ENCODE measurements at regions not wholly inside any gene's neighbourhood (a gene's known extent, or its start where the extent isn't known, plus 50 kb on each side); places are given as distances from the start of the nearest gene placed in this dataset.
"Not testable (repeated sequence)": the region's sequence is repeated elsewhere in the genome, so short reads cannot be mapped to it uniquely, and the experiment has no call there.

DNA sequence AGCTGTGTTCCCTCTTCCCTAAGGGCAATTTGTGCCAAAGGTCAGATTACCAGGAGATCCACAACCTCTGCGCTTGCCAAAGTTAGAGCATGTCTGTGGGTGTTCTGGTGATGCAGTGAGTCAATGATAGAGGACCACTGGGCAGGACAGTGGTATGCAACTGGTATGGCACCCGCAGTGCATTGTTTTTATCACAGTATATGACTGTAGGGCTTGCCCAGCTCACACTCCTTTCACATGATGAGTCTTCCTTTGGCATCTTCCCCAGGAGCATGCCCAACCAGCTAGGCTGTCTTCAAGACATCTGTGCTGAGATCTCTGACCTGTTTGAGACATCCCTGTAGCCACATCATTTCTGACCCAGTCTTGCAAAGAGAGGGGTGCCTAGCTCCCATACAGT is 1650.0 kb upstream of the CDH6 start:
- no peak for DNase-seq

DNA sequence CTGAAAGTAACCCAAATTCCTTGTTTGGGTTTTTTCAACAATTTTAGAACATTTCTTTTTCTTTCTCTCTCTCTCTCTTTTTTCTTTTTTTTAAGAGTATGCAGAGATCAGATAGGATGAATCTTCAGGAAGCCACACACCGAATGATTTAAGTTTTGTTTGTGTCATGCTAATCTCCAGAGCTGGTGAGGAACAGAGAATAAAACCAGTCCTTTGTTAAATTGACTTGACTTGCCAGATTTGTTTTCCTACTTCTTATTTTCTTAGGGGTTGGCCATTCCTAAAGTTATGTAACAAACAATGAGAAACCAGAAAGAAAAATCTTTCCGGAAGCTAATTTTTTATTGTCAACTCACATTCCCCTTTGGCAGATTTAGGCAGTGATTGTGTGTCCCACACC is 1669.3 kb upstream of the CDH6 start:
- no peak for DNase-seq

GRCh38 chr5:29518176-29518575 is 1675.3 kb upstream of the CDH6 start:
- no peak for DNase-seq

- no peak for DNase-seq
These were observed 1677.3 kb upstream of the CDH6 start for GRCh38 chr5:29516224-29516623.

DNA sequence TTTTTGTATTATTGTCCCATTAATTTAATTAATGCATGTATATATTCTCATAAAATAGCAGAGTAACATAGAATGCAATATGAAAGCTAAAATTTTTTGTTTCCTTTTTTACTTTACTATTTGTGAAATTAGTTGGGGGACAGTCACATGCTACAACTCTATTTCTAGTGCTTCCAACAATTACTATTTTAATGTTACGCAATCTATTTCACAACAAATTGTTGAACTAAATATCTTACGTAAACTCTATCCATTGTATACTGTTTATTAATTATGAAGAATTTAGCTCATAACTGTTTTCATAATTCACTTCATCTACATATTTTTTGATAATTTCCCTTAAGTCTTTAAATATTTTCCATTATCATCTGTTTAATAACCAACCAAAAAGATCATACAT is 1685.4 kb upstream of the CDH6 start:
- DNase-seq: no peak

DNA sequence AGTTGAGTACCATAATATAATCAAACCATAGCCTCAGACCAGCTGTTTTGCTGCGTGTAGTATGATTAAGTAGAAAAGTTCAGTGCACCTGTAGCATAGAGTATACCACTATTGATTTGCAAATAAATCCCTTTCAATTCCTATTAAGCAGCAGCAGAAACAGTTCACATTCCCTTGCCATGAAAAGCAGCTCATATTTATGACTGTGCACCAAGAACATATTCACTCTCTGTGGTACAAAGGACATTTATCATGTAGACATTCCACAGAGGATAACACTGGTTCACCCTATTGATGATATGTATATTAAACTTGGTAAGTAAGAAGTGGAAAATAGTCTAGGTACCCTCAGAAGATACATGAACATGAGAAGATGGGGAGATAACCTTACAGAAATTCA is 1689.1 kb upstream of the CDH6 start:
- DNase-seq: no peak

- no peak for DNase-seq
These were observed 1694.6 kb upstream of the CDH6 start for GRCh38 chr5:29498860-29499259.

DNA sequence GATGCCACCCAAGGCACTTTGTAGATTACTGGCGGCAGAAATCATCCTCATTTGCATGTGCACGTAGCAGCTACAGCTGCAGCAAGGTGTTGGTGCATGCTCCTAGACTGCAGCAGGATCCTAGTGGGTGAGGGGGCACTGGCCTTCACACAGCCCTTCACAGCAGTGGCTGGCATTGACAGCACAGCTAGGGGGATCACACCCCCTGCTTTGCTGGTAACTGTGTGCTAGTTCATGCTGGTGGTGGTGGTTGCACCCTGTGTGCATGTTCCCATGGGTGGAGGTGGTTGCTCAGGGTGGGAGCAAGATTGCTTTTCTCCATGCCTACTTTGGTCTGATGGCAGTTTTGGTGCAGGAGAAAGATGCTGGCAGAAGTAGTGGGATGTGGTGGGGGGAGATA is 1695.1 kb upstream of the CDH6 start:
- no peak for DNase-seq

GRCh38 chr5:29485333-29485732 is 1708.2 kb upstream of the CDH6 start:
- DNase-seq: no peak

DNA sequence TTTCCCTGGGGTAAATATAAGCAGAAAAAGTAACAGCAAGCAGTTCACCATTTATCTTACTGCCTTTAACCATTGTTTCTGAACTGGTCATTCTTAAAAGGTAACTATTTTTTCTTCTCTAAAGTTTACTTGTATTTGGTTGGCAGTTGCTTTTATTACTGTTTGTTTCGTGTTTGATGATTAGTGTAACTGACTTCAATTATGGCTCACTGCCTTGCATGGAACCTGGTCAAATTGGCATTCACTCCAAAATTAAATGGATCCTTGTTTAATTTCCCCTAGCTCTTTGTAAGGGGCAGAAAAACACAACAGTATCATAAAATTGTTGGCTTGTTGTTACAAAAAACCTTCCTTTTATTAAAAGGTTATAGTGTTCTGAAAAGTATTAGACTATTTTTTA is 1723.9 kb upstream of the CDH6 start:
- DNase-seq: no peak

- no peak for DNase-seq
These were observed 1731.2 kb upstream of the CDH6 start for GRCh38 chr5:29462241-29462640.

DNA sequence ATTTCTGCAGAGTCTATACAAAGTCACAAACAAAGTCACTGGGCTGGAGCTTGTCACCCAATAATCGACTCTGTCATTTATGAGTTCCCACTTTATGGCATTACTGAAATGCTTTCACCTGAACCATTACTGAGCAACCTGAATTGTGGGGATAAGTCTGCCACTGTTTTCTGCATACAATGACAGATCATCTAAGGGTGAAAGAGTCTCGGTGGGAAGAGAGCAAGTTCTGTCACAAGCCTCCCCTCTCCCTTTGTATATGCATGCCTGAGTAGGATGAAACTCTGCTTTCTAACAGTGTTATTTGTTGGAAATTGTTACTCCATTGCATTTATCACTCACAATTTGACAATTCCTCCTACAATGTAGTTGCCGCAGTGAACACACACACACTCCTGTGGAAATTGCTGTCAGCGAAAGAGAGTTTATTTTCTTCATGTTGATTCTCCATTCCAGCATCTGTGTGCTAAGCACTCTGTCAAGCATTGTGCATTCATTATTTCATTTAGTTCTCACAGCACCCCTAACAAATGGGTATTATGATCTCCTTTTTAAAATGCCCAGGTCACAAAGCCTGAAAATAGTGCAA is 1732.4 kb upstream of the CDH6 start:
- no peak for DNase-seq

- not testable (repeated sequence) for DNase-seq
These were observed 1742.5 kb upstream of the CDH6 start for GRCh38 chr5:29451004-29451403.

DNA sequence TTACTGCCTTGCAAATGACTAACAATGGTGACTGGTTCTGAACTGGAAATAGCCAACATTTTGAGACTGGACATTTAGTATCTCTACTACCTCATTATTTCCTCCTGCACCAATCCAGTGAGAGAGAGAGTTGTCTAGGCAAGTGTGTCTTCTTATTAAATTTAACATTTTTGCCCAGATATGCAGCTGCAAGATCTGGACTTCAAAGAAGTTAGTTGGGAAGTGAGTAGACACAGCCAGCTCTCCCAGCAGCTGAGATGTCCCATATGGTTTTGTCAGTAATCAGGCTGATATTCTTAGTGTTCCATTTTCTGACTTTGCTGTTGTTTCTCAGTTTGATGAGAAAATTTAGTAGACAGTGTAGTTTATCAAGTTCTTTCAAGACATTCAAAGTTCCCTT is 1778.8 kb upstream of the CDH6 start:
- no peak for DNase-seq

- DNase-seq: no peak
These were observed 1780.5 kb upstream of the CDH6 start for GRCh38 chr5:29412979-29413378.

- no peak for DNase-seq
These were observed 1791.2 kb upstream of the CDH6 start for GRCh38 chr5:29402270-29402669.

DNA sequence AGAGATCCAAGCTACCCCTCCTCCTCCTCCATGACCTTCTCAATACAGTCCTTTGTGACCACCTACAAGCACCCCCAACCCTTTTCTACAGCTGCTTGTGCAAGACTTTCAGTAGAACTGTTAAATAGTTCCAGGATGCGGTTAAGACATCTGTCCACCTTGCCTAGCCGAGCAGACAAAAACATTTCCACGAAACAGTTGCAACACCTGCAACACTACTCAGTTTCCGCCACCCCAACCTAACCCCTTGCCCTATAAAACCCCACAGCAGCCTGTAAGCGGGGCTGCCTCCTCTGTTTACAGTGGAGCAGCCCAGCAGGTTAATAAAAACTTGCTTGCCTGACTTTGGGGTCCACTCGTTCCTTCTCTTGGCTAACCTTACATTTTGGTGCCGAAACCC is 1803.5 kb upstream of the CDH6 start:
- no peak for DNase-seq

DNA sequence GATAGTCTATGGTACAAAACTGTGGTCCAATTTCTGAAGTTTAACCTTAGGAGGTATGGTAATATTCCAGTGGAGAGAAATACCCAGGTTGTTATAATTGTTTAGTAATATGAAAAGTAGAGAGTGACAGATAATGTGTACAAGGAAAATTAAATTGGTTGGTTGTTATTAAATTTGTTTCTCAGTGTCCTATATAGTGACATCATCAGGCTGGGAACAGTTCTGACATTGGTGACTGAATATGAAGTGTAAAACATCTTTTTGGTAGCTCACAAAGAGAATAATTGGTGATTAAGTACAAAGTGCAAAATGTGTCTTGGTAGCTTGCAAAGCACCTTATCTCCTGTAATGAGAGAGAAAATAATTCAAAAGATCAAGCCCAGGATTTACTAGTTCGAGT is 1806.1 kb upstream of the CDH6 start:
- DNase-seq: no peak

DNA sequence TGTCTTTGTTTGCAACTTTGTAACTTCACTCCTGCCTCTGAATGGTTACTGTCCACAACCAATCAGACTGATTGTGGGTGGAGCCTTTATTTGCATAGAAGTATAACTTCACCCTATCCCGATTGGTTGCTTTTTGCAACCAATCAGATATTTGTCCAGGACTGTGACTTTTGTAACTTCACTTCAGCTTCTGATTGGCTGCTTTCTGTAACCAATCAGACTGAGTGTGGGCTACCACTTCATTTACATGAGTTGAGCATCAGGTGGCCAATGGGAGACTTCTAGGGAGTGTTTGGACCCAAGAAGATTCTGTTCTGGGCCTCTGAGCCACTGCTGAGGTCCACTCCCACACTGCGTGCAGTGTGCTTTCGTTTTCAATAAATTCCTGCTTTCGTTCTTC is 1810.7 kb upstream of the CDH6 start:
- no peak for DNase-seq

GRCh38 chr5:29380029-29380428 is 1813.5 kb upstream of the CDH6 start:
- no peak for DNase-seq

GRCh38 chr5:29379619-29380018 is 1813.9 kb upstream of the CDH6 start:
- DNase-seq: no peak

- DNase-seq: no peak
These were observed 1815.4 kb upstream of the CDH6 start for GRCh38 chr5:29378104-29378503.

GRCh38 chr5:29370248-29370647 is 1823.2 kb upstream of the CDH6 start:
- DNase-seq: no peak

DNA sequence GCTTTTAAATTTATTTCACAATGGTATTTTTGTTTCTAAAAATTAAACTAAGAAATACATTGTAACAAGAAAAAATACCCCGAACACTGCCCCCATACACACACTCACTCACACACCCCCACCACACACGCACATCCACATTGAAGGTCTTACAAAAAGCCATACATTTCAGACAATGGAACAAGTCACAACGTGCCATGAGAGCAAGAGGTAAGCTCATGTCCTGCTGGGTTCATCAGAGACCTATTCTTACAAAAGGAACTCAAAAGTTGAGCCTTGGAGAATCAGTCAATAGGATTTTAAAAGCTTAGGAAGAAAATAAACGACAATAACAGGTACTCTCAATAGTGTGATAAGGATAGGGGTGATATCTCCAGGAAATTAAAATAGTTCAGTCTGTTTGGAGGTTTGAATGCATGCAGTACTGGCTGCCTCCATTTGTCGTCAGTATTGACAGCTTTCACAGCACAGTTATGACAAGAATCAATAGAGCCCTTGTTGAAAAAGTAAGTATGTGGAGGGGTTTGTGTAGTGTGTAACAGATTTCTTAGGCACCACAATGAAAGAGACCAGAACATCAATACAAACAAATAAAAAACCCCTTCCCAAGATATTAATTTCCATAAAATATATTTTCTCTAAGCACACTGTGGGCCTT is 1826.2 kb upstream of the CDH6 start:
- DNase-seq: no peak

DNA sequence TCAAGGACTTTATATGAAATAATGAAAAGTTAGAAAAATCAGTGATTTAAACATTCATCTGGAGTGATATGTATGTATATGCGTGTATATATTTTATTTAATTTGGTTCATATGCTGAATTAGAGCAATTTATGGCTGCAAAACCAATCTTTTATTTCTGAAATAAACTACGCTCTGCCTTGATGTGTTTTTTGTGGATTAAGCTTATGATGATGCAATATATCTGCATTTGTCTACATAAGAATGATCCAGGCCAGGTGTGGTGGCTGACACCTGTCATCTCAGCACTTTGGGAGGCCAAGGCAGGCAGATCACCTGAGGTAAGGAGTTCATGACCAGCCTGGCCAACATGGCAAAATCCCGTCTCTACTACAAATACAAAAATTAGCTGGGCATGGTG is 1842.3 kb upstream of the CDH6 start:
- no peak for DNase-seq
